Fibroblast of pulmonary artery (primary cell): ENCODE measurements at regions not wholly inside any gene's neighbourhood (a gene's known extent, or its start where the extent isn't known, plus 50 kb on each side); places are given as distances from the start of the nearest gene placed in this dataset.

Source experiments
- DNase-seq: peaks from one replicate; pipeline ENCODE4 v3.0.0-alpha.2; 2010; ENCODE audit warnings: low read depth
- H3K4me3 ChIP-seq: replicated peaks from 2 replicates; pipeline ENCODE4 v1.5.1; 2011; ENCODE audit warnings: low read depth, mild to moderate bottlenecking, control low read depth, low read length, moderate library complexity
- CTCF ChIP-seq: IDR thresholded peaks from 2 replicates; pipeline ENCODE4 v1.5.1; 2011; ENCODE audit warnings: mild to moderate bottlenecking, control low read depth, low read length, inconsistent platforms; ENCODE audit errors: missing control alignments

GRCh38 chr11:43574949-43575912, 105.3 kb upstream of the HSD17B12 start:
- peak; percentile 68 for DNase-seq
- H3K4me3 ChIP-seq = peak overlapping the region; percentile 13
- no peak for TF ChIP-seq CTCF

GRCh38 chr11:43575913-43576310, 104.6 kb upstream of the HSD17B12 start:
- no peak for TF ChIP-seq CTCF
- DNase-seq = no peak
- peak overlapping the region; percentile 13 for H3K4me3 ChIP-seq

GRCh38 chr11:43576320-43576802, 104.2 kb upstream of the HSD17B12 start:
- TF ChIP-seq CTCF = no peak
- DNase-seq = peak; percentile 6
- H3K4me3 ChIP-seq = no peak overlapping the region

GRCh38 chr11:43576803-43577521, 103.6 kb upstream of the HSD17B12 start:
- peak; percentile 35 for TF ChIP-seq CTCF
- H3K4me3 ChIP-seq = no peak overlapping the region
- peak; percentile 62 for DNase-seq

- DNase-seq = no peak
- no peak for TF ChIP-seq CTCF
- no peak overlapping the region for H3K4me3 ChIP-seq
These were observed 102.8 kb upstream of the HSD17B12 start for GRCh38 chr11:43577566-43578264.

- H3K4me3 ChIP-seq = peak overlapping the region; percentile 52
- TF ChIP-seq CTCF = no peak
- peak; percentile 39 for DNase-seq
These were observed 102.0 kb upstream of the HSD17B12 start for GRCh38 chr11:43578346-43579170.
